DMS 273 (cell line): ENCODE measurements at regions not wholly inside any gene's neighbourhood (a gene's known extent, or its start where the extent isn't known, plus 50 kb on each side); places are given as distances from the start of the nearest gene placed in this dataset.
"Not testable (repeated sequence)": the region's sequence is repeated elsewhere in the genome, so short reads cannot be mapped to it uniquely, and the experiment has no call there.

Source experiments
- DNase-seq: peaks from one replicate; lab custom pipeline; 2025; ENCODE audit not compliant: unreplicated experiment; lab: John Stamatoyannopoulos, UW

- no peak for DNase-seq
Observed at GRCh38 chr5:67774786-67775185, 440.8 kb upstream of the PIK3R1 start.

- DNase-seq = no peak
Observed at GRCh38 chr5:67774267-67774552, 441.3 kb upstream of the PIK3R1 start.

DNA sequence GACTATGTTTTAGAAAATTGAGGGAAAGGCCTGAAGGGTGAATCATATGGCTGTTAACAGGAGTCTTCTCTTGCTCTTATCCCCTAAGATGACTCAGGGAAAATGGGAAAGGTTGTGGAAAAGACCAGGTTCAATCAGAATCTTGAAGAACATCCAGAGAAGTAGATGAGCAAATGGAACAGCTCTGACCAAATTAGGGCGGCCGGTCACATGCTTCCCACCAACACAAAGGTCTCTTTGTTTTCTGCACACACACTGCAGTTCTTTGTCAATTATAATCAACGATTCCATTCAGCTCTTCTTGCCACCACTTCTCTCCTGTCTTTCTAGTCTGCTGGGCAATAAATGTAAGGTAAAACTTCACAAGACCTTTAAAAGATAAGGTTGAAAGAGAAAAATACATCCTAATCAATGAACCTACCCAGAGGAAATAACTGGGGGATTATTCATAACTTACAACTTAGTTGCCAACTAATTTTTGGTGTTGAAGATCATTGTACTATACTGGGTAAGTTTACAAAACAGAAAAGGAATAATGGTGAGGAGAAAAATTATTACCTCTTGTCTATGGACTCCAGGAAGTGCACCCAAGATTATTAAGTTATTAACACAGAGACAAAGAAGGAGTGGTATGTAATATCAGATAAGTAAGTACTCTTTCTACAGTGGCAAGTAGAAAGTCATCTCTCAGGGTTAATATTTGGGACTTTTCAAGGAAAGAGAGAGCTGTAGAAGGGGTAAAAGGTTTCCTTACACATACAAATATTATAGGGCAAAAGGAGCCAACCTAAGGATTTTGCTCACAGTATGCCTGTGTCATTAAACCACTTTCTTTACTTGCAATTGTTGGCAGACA lies 441.9 kb upstream of the PIK3R1 start:
- DNase-seq = no peak

DNA sequence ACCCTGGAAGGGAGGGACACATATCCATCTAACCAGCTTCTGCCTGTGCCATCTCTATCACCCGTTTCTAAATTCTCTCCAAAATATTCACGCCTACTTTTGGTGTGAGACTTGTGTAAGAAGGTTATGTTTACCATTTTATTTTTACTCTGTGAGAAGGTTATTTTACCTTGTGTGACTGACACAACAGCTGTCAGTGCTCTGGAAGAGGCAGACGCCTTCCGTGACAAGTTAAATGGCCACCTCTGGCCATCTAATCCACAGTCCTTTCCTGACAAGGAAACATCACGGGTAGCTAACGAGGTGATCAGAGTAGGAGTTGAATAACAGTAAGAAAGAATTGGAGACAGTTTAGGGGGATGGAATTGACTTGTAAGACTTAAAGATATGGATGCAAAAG lies 443.8 kb upstream of the PIK3R1 start:
- no peak for DNase-seq

DNA sequence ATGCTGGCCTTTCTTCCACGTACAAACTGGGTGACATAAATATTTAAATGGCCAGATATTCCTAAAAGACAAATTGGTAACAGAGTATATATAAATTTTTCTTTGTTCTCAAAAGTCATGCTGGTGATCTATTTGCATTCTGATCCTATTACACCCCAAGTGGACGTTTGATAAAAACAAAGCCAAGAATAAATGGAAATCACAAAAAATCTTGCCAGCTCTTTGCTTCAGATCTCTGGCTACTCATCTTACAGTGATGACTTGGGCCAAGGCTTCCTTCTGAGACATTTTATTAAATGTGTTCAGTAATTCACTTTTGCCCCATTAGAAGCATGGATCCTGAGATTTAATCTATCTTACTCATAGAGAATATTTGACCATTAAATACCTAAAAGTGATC lies 444.3 kb upstream of the PIK3R1 start:
- no peak for DNase-seq

DNA sequence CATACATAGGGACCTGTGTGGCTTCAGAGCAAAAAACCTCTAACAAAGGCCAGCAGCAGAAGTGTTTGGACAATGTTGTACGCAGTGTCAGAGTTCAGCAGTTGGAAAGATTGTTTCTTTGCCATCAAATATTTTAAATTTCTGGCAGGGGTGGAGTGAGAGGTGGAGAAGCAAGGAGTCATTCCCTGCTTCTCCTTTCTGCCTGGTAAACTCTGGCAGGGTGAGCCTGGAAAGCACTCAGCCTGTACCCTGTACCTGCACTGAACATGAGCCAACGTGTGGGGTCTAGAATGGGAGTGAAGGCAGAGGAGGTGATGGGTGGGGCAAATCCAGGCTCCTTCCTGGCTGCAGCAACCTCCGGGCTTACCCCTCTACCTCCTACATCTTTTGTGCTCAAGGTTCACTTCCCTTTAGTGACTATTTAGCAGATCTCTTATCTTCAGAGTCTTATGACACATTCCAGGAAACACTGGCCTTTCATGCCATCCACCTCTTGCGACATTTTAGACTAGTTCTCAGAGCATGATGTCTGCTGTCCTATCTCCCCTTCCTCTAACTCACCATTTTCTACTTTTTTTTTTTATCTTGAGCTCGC lies 445.0 kb upstream of the PIK3R1 start:
- DNase-seq = no peak

GRCh38 chr5:67765697-67766096 lies 449.9 kb upstream of the PIK3R1 start:
- no peak for DNase-seq

GRCh38 chr5:67757771-67758170 lies 457.8 kb upstream of the PIK3R1 start:
- not testable (repeated sequence) for DNase-seq

- no peak for DNase-seq
Observed at GRCh38 chr5:67752357-67752708, 463.2 kb upstream of the PIK3R1 start.

DNA sequence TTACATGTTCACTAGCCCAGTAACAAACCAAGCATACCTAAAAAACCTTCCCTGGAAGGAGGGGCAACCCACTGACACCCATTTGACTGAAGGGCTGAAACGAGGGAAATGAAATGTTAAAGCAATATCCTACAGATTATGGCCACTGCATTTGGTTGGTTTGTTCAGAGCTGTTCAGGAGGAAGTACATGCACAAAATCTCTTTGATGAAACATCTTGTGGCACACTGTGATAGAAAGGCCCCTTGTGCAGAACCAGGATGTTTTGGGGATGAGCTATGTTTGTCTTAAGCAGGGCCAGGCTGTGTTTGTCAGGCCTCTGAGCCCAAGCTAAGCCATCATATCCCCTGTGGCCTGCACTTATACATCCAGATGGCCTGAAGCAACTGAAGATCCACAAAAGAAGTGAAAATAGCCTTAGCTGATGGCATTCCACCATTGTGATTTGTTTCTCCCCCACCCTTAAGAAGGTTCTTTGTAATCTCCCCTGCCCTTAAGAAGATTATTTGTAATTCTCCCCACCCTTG lies 467.3 kb upstream of the PIK3R1 start:
- DNase-seq = no peak

DNA sequence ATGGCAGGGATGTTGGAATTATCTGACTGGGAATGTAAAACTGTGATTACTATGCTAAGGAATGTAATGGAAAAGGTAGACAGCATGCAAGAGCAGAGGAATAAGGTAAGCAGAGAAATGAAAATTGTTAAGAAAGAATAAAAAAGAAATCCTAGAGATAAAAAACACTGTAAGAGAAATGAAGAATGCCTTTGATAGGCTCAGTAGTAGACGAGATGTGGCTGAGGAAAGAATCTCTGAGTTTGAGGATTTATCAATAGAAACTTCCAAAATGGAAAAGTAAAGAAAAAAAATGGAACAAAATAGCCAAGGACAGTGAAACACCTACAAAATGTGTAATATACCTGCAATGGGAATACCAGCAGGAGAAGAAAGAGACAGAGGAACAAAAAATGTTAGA lies 468.5 kb upstream of the PIK3R1 start:
- DNase-seq = no peak

GRCh38 chr5:67746608-67747007 lies 468.9 kb upstream of the PIK3R1 start:
- DNase-seq = not testable (repeated sequence)

DNA sequence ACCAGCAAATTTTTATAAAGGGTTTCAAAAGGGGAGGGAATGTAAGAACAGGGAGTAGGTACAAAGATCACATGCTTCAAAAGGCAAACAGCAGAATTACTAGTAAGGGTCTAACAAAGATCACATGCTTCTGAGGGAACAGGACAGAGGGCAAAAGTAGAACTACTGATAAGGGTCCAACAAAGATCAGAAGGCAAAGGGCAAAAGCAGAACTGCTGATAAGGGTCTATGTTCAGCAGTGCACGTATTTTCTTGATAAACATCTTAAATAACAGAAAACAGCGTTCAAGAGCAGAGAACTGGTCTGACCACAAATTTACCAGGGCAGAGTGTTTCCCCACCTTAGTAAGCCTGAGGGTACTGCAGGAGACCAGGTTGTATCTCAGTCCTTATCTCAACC lies 469.5 kb upstream of the PIK3R1 start:
- no peak for DNase-seq

DNA sequence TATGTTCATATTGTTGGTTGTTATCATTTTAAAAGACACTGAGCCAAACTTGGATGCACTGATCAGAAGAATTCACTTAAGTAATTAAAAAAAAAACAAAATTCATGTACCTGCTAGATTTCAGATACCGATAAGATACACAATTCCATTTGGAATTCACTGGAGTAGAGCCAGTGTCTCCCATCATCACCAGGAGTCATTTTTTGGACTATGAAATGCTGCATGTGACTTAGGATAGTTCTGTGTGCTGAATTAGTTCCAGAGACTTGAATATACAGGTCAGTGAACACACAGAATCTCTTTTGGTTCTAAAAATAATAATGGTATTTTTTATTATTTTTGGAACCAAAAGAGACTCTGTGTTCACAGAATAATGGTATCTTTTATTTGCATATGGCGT lies 482.6 kb upstream of the PIK3R1 start:
- no peak for DNase-seq

- no peak for DNase-seq
Observed at GRCh38 chr5:67732471-67732870, 483.1 kb upstream of the PIK3R1 start.

DNA sequence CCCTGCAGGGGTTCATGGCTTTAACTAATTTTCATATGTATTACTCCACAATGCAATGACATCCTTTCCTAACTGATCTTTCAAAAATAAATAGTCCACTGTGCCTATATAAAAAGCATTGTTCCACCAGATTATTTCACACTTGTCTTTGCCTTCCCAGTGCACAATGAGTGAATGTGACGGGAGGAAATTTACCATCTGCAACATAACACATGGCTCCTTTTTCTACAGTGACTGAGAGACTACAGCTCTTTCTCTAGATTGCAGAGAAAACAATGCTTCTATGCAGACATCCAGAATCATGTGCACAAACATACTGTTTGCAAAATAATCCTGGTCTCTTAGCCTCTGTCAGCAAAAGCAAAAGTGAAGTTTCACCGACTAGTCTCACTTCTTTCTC lies 483.7 kb upstream of the PIK3R1 start:
- no peak for DNase-seq

GRCh38 chr5:67730917-67731474 lies 484.6 kb upstream of the PIK3R1 start:
- no peak for DNase-seq

GRCh38 chr5:67728326-67728890 lies 487.1 kb upstream of the PIK3R1 start:
- no peak for DNase-seq

DNA sequence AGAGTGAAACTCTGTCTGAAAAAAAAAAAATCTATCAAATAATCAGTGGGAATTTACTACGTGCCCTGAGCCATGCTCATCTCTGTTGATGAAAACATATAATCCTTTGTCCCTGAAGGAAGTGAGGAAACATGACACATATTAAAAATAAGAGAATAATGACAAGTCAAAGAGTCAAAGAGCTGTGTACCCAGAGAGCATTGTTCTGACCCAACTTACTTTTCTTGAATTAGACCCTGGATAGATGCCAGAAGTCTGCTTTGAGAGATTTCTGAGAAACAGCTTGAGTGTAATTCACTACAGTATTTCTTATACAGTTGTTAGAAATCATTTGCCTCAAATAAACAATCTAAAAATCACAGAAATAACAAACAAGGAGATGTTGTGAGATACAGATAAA lies 490.0 kb upstream of the PIK3R1 start:
- no peak for DNase-seq

- DNase-seq = no peak
Observed at GRCh38 chr5:67724412-67725135, 491.0 kb upstream of the PIK3R1 start.

DNA sequence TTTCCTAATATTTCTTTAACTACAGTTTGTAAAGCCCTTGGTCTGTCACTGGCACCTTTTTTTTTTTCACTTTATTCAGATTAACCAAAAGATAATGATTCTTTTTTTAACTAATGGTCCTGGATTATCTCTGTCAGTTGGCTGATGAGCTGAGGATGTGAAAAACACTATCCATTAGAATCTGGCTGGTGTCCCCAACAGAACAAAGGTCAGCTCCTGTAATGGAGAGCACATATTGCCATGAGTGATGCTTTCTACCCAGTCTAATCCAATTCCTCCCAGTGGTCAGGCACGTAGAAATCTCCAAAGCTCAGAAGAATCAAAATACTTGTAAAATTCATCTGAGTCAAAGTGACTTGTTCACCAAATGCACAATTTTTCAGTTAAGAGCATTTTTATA lies 491.7 kb upstream of the PIK3R1 start:
- no peak for DNase-seq

DNA sequence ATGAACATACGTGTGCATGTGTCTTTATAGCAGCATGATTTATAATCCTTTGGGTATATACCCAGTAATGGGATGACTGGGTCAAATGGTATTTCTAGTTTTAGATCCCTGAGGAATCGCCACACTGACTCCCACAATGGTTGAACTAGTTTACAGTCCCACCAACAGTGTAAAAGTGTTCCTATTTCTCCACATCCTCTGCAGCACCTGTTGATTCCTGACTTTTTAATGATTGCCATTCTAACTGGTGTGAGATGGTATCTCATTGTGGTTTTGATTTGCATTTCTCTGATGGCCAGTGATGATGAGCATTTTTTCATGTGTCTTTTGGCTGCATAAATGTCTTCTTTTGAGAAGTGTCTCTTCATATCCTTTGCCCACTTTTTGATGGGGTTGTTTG lies 493.0 kb upstream of the PIK3R1 start:
- DNase-seq = not testable (repeated sequence)
